Thyroid gland (tissue), 4 donors: ENCODE measurements at regions not wholly inside any gene's neighbourhood (a gene's known extent, or its start where the extent isn't known, plus 50 kb on each side); places are given as distances from the start of the nearest gene placed in this dataset.
"Not testable (repeated sequence)": the region's sequence is repeated elsewhere in the genome, so short reads cannot be mapped to it uniquely, and the experiment has no call there.

Experiments used
- DNase-seq, 2 donors: peaks; one replicate each; pipeline ENCODE4 v3.0.0-alpha.2; 2019
- H3K27ac ChIP-seq, 3 donors: fragments of 200-600 bp; sonication (generic); 1 replicate in 2 of 3; 2 replicates in 1 of 3; pipeline ENCODE4 v1.5.1; 2016 to 2019; ENCODE audit warnings: mild to moderate bottlenecking in 1 of 3, moderate library complexity in 1 of 3
- H3K27me3 ChIP-seq: fragments of 200-600 bp; sonication (generic); one replicate; pipeline ENCODE4 v1.5.1; 2019
- H3K36me3 ChIP-seq, 2 donors: fragments of 200-600 bp; sonication (generic); one replicate each; pipeline ENCODE4 v1.5.1; 2016 to 2019
- H3K4me1 ChIP-seq, 2 donors: fragments of 200-600 bp; sonication (generic); one replicate each; pipeline ENCODE4 v1.5.1; 2017 to 2019
- H3K4me3 ChIP-seq, 3 donors: fragments of 200-600 bp; sonication (generic); replicated peaks in 1 of 3; 1 replicate in 2 of 3; 2 replicates in 1 of 3; pipeline ENCODE4 v1.5.1; 2016; ENCODE audit warnings: mild to moderate bottlenecking in 1 of 3
- H3K9me3 ChIP-seq: fragments of 200-600 bp; sonication (generic); one replicate; pipeline ENCODE4 v1.5.1; 2017
- POLR2A ChIP-seq, 2 donors: fragments of 450-650 bp; IDR thresholded peaks; one replicate each; pipeline ENCODE4 v1.6.1; 2017; ENCODE audit warnings: antibody characterized with exemption in 2 of 2, mild to moderate bottlenecking in 2 of 2, moderate library complexity in 1 of 2
- WGBS, 2 donors: methylation state at CpG; one replicate each; pipeline ENCODE4 v1.1.5; 2017; 5-methylcytosine and 5-hydroxymethylcytosine counted together
- intact Hi-C: fragments of 100-400 bp; cut with DNase I; formaldehyde crosslinking; loops from one replicate; pipeline ENCODE4 v1.15.1; 2023
- TF ChIP-seq, protein P1 (sequence below), 6 experiments: fragments of 200-600 bp in 3 of 6; fragments of 450-650 bp in 3 of 6; sonication (generic) in 3 of 6; IDR thresholded peaks; one replicate each; pipeline ENCODE4 v1.5.1; 2016 to 2019; ENCODE audit warnings: antibody characterized with exemption in 6 of 6, mild to moderate bottlenecking in 2 of 6, inconsistent platforms in 1 of 6, moderate library complexity in 1 of 6

- Histone ChIP-seq H3K27ac (no peak overlapping the region), H3K36me3 (no peaks in the 10 kb centered on the region), H3K4me1 (no peaks in the 10 kb centered on the region), H3K9me3 (no peaks in the 10 kb centered on the region), H3K4me3 (no peak overlapping the region), H3K27me3 (no peaks in the 10 kb centered on the region)
- intact Hi-C loops: no loop called here
- 89 to 92% methylated on average over 4 of the region's 4 CpGs for WGBS, 2 donors
- no peak for DNase-seq
- TF ChIP-seq, protein P1, sequence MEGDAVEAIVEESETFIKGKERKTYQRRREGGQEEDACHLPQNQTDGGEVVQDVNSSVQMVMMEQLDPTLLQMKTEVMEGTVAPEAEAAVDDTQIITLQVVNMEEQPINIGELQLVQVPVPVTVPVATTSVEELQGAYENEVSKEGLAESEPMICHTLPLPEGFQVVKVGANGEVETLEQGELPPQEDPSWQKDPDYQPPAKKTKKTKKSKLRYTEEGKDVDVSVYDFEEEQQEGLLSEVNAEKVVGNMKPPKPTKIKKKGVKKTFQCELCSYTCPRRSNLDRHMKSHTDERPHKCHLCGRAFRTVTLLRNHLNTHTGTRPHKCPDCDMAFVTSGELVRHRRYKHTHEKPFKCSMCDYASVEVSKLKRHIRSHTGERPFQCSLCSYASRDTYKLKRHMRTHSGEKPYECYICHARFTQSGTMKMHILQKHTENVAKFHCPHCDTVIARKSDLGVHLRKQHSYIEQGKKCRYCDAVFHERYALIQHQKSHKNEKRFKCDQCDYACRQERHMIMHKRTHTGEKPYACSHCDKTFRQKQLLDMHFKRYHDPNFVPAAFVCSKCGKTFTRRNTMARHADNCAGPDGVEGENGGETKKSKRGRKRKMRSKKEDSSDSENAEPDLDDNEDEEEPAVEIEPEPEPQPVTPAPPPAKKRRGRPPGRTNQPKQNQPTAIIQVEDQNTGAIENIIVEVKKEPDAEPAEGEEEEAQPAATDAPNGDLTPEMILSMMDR (IDR thresholded peaks at IDR 0.05): no peak
- TF ChIP-seq POLR2A (IDR thresholded peaks at IDR 0.05): no peak
Measured at GRCh38 chr10:129063212-129063611, 403.8 kb upstream of the MGMT start.

DNA sequence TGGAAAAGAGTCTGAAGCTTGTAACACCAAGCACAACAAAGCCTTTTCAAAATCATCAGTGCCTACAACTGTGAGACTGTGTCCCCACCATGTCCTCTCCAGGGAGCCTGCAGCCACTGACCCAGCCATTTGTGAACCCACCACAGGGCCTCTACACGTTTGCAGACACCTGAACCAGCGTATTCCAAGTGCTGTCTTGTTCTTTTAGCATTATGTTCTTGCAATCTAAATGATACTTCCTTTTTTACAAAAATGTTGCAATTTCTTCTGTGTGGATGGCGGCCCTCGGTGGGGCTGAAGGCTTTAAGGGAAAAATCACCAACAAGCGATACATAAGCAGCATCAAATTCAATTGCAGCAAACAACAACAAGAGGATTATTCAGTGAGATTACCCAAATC, 403.2 kb upstream of the MGMT start:
- H3K27ac ChIP-seq: no peak overlapping the region
- intact Hi-C loops: no loop called here
- no peak for TF ChIP-seq POLR2A (IDR thresholded peaks at IDR 0.05)
- TF ChIP-seq, protein P1 (IDR thresholded peaks at IDR 0.05): no peak
- H3K4me3 ChIP-seq: no peak overlapping the region
- 83 to 91% methylated on average over 5 of the region's 5 CpGs for WGBS, 2 donors
- no peaks in the 10 kb centered on the region for H3K9me3 ChIP-seq
- no peaks in the 10 kb centered on the region for H3K36me3 ChIP-seq
- no peak for DNase-seq
- H3K4me1 ChIP-seq: no peaks in the 10 kb centered on the region
- H3K27me3 ChIP-seq: no peaks in the 10 kb centered on the region

- H3K27ac ChIP-seq, H3K4me1 ChIP-seq, H3K4me3 ChIP-seq, H3K36me3 ChIP-seq, DNase-seq, H3K9me3 ChIP-seq, intact Hi-C loops, H3K27me3 ChIP-seq: not testable (repeated sequence)
- WGBS, 2 donors: 88 to 92% methylated on average over 4 of the region's 4 CpGs
Measured at GRCh38 chr10:129066529-129066928, 400.5 kb upstream of the MGMT start.

- H3K4me1 ChIP-seq, H3K4me3 ChIP-seq, H3K27ac ChIP-seq, intact Hi-C loops, H3K36me3 ChIP-seq, DNase-seq, H3K27me3 ChIP-seq, H3K9me3 ChIP-seq: not testable (repeated sequence)
- WGBS, 2 donors: 96% methylated on average over 14 of the region's 29 CpGs; no CpG with 5 or more reads in 1 of the 2 donors
Measured at GRCh38 chr10:129071411-129071810, 395.6 kb upstream of the MGMT start.

DNA sequence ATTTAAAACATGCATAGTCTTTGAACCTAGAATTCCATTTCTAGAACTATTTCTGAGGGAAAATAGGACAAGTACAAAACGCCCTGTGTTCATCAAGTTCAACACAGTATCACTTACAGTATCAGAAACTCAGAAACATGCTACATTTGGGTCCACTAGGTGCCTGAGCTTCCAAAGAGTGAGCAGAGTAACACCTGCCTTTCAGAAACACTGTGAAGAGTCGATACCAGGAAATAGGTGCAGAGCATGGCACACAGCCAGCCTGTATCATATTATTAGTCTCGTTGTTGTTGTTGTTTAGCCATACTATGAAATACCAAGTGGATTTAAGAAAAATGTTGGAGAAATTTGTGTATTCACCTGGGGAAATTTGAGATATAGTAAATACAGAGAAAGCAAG, 392.1 kb upstream of the MGMT start:
- no peak for DNase-seq
- Histone ChIP-seq H3K36me3 (no peaks in the 10 kb centered on the region), H3K4me1 (no peaks in the 10 kb centered on the region), H3K27ac (no peak overlapping the region), H3K27me3 (no peaks in the 10 kb centered on the region), H3K4me3 (no peak overlapping the region), H3K9me3 (no peaks in the 10 kb centered on the region)
- 78 to 82% methylated on average over 3 of the region's 3 CpGs for WGBS, 2 donors
- TF ChIP-seq POLR2A (IDR thresholded peaks at IDR 0.05): no peak
- TF ChIP-seq, protein P1 (IDR thresholded peaks at IDR 0.05): no peak
- intact Hi-C loops: no loop called here

GRCh38 chr10:129075508-129075907, 391.5 kb upstream of the MGMT start:
- TF ChIP-seq POLR2A (IDR thresholded peaks at IDR 0.05): no peak
- TF ChIP-seq, protein P1 (IDR thresholded peaks at IDR 0.05): no peak
- H3K36me3 ChIP-seq: no peaks in the 10 kb centered on the region
- intact Hi-C loops: no loop called here
- no peak overlapping the region for H3K27ac ChIP-seq
- no peak for DNase-seq
- H3K4me3 ChIP-seq: no peak overlapping the region
- WGBS, 2 donors: 91% methylated on average over 6 of the region's 6 CpGs
- H3K9me3 ChIP-seq: no peaks in the 10 kb centered on the region
- H3K27me3 ChIP-seq: no peaks in the 10 kb centered on the region
- H3K4me1 ChIP-seq: no peaks in the 10 kb centered on the region
